ENCODE measurements at regions not wholly inside any gene's neighbourhood (a gene's known extent, or its start where the extent isn't known, plus 50 kb on each side); places are given as distances from the start of the nearest gene placed in this dataset.
"Not testable (repeated sequence)": the region's sequence is repeated elsewhere in the genome, so short reads cannot be mapped to it uniquely, and the experiment has no call there.

DNA sequence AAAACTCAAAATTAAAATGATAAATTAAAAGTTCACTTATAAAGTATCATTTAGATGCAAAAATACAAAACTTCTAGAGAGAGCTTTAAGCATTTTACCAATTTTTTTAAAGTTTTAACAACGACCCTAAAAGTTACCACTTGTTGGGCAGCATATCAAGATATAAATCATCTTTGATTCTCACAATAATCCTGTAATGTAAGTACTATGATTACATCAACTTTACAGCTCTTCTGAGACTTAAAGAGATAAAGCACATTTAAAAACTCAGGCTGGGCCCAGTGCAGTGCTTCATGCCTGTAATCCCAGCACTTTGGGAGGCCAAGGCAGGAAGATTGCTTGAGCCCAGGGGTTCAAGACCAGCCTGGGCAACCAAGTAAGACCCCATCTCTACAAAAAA, 202.7 kb upstream of the GPC6 start:
- H3K27me3 Mint-ChIP-seq = no peaks in the 10 kb centered on the region
- no peak overlapping the region for H3K4me3 Mint-ChIP-seq
- no peaks in the 10 kb centered on the region for H3K4me1 Mint-ChIP-seq
- DNase-seq (no peak), ATAC-seq (ENCODE audit: low read depth in 2 of 2) (no peak)
- Histone ChIP-seq H3K36me3 (ENCODE audit: control insufficient read depth, insufficient read depth, low read length) (no peaks in the 10 kb centered on the region), H3K4me3 (ENCODE audit: low read depth, low read length) (no peak overlapping the region), H3K9me3 (ENCODE audit: control insufficient read depth in 2 of 2, low read length in 2 of 2) (no peaks in the 10 kb centered on the region), H3K27me3 (ENCODE audit: control insufficient read depth, insufficient read depth, low read length) (no peaks in the 10 kb centered on the region), H3K4me1 (ENCODE audit: control insufficient read depth, insufficient read depth, low read length, poor library complexity, severe bottlenecking) (no peaks in the 10 kb centered on the region), H3K27ac (ENCODE audit: insufficient read depth, low read length, poor library complexity, severe bottlenecking) (no peak overlapping the region)
- peaks cover 0 to 11% (median 5%) of the 10 kb centered on the region in 7 donors for H3K9me3 Mint-ChIP-seq
- no peak overlapping the region for H3K27ac Mint-ChIP-seq
- H3K36me3 Mint-ChIP-seq = no peaks in the 10 kb centered on the region

GRCh38 chr13:93025984-93026383, 200.6 kb upstream of the GPC6 start:
- no peak for DNase-seq
- H3K36me3 ChIP-seq (ENCODE audit: control insufficient read depth, insufficient read depth, low read length) = no peaks in the 10 kb centered on the region
- Mint-ChIP-seq H3K4me3 (no peak overlapping the region), H3K36me3 (no peaks in the 10 kb centered on the region), H3K27me3 (no peaks in the 10 kb centered on the region), H3K4me1 (no peaks in the 10 kb centered on the region), H3K27ac (no peak overlapping the region), H3K9me3 (peaks cover 0 to 6% (median under 1%) of the 10 kb centered on the region in 7 donors)
- H3K4me3 ChIP-seq (ENCODE audit: low read depth, low read length) = no peak overlapping the region
- H3K27ac ChIP-seq (ENCODE audit: insufficient read depth, low read length, poor library complexity, severe bottlenecking) = no peak overlapping the region
- ATAC-seq (ENCODE audit: low read depth in 2 of 2) = no peak
- no peaks in the 10 kb centered on the region for H3K27me3 ChIP-seq (ENCODE audit: control insufficient read depth, insufficient read depth, low read length)
- H3K9me3 ChIP-seq (ENCODE audit: control insufficient read depth in 2 of 2, low read length in 2 of 2) = no peaks in the 10 kb centered on the region
- H3K4me1 ChIP-seq (ENCODE audit: control insufficient read depth, insufficient read depth, low read length, poor library complexity, severe bottlenecking) = no peaks in the 10 kb centered on the region

DNA sequence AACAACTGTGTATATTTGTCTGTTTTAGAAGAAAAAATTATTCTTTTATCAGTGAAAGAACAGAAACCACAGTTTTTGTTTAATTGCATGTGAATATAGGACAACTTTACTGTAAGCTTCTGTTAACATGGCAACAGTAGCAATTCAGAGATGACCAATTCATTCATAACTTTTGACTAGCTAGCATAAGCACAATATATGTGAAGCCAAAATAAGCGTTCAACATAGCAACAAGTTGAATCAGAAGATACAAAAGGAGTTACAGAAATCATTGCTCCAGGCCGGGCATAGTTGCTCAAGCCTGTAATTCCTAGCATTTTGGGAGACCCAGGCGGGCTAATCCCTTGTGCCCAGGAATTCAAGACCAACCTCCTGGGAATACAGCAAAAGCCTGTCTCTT, 197.1 kb upstream of the GPC6 start:
- no peak overlapping the region for H3K27ac Mint-ChIP-seq
- no peaks in the 10 kb centered on the region for H3K27me3 ChIP-seq (ENCODE audit: control insufficient read depth, insufficient read depth, low read length)
- no peak overlapping the region for H3K4me3 Mint-ChIP-seq
- H3K27ac ChIP-seq (ENCODE audit: insufficient read depth, low read length, poor library complexity, severe bottlenecking) = no peak overlapping the region
- no peaks in the 10 kb centered on the region for H3K27me3 Mint-ChIP-seq
- no peaks in the 10 kb centered on the region for H3K4me1 Mint-ChIP-seq
- H3K36me3 Mint-ChIP-seq = no peaks in the 10 kb centered on the region
- no peaks in the 10 kb centered on the region for H3K9me3 ChIP-seq (ENCODE audit: control insufficient read depth in 2 of 2, low read length in 2 of 2)
- H3K9me3 Mint-ChIP-seq = peaks cover 0 to 6% (median 2%) of the 10 kb centered on the region in 7 donors
- no peaks in the 10 kb centered on the region for H3K36me3 ChIP-seq (ENCODE audit: control insufficient read depth, insufficient read depth, low read length)
- no peak for ATAC-seq (ENCODE audit: low read depth in 2 of 2)
- no peak for DNase-seq
- no peak overlapping the region for H3K4me3 ChIP-seq (ENCODE audit: low read depth, low read length)
- no peaks in the 10 kb centered on the region for H3K4me1 ChIP-seq (ENCODE audit: control insufficient read depth, insufficient read depth, low read length, poor library complexity, severe bottlenecking)

GRCh38 chr13:93036380-93036779, 190.2 kb upstream of the GPC6 start:
- DNase-seq (no peak), ATAC-seq (ENCODE audit: low read depth in 2 of 2) (no peak)
- no peak overlapping the region for H3K27ac Mint-ChIP-seq
- no peaks in the 10 kb centered on the region for H3K27me3 Mint-ChIP-seq
- H3K9me3 Mint-ChIP-seq = peaks cover 1 to 12% (median 5%) of the 10 kb centered on the region in 7 donors
- Histone ChIP-seq H3K4me1 (ENCODE audit: control insufficient read depth, insufficient read depth, low read length, poor library complexity, severe bottlenecking) (no peaks in the 10 kb centered on the region), H3K27ac (ENCODE audit: insufficient read depth, low read length, poor library complexity, severe bottlenecking) (no peak overlapping the region), H3K4me3 (ENCODE audit: low read depth, low read length) (no peak overlapping the region), H3K36me3 (ENCODE audit: control insufficient read depth, insufficient read depth, low read length) (no peaks in the 10 kb centered on the region), H3K27me3 (ENCODE audit: control insufficient read depth, insufficient read depth, low read length) (no peaks in the 10 kb centered on the region), H3K9me3 (ENCODE audit: control insufficient read depth in 2 of 2, low read length in 2 of 2) (no peaks in the 10 kb centered on the region)
- H3K4me1 Mint-ChIP-seq = no peaks in the 10 kb centered on the region
- no peaks in the 10 kb centered on the region for H3K36me3 Mint-ChIP-seq
- no peak overlapping the region for H3K4me3 Mint-ChIP-seq

GRCh38 chr13:93037780-93038179, 188.8 kb upstream of the GPC6 start:
- H3K27ac Mint-ChIP-seq = no peak overlapping the region
- H3K27me3 Mint-ChIP-seq = no peaks in the 10 kb centered on the region

GRCh38 chr13:93038187-93038586, 188.4 kb upstream of the GPC6 start:
- Mint-ChIP-seq H3K4me1 (no peaks in the 10 kb centered on the region), H3K36me3 (no peaks in the 10 kb centered on the region), H3K27ac (no peak overlapping the region), H3K4me3 (no peak overlapping the region), H3K27me3 (no peaks in the 10 kb centered on the region), H3K9me3 (peaks cover 2 to 11% (median 5%) of the 10 kb centered on the region in 7 donors)
- ATAC-seq (ENCODE audit: low read depth in 2 of 2) (no peak), DNase-seq (no peak)
- no peaks in the 10 kb centered on the region for H3K9me3 ChIP-seq (ENCODE audit: control insufficient read depth in 2 of 2, low read length in 2 of 2)
- no peaks in the 10 kb centered on the region for H3K27me3 ChIP-seq (ENCODE audit: control insufficient read depth, insufficient read depth, low read length)
- no peak overlapping the region for H3K27ac ChIP-seq (ENCODE audit: insufficient read depth, low read length, poor library complexity, severe bottlenecking)
- no peaks in the 10 kb centered on the region for H3K4me1 ChIP-seq (ENCODE audit: control insufficient read depth, insufficient read depth, low read length, poor library complexity, severe bottlenecking)
- no peaks in the 10 kb centered on the region for H3K36me3 ChIP-seq (ENCODE audit: control insufficient read depth, insufficient read depth, low read length)
- no peak overlapping the region for H3K4me3 ChIP-seq (ENCODE audit: low read depth, low read length)

More at GRCh38 chr13:93037780-93038179, 188.8 kb upstream of the GPC6 start:
- Mint-ChIP-seq H3K36me3 (no peaks in the 10 kb centered on the region), H3K4me1 (no peaks in the 10 kb centered on the region), H3K9me3 (peaks cover 2 to 11% (median 5%) of the 10 kb centered on the region in 7 donors), H3K4me3 (no peak overlapping the region)
- Histone ChIP-seq H3K9me3 (ENCODE audit: control insufficient read depth in 2 of 2, low read length in 2 of 2) (no peaks in the 10 kb centered on the region), H3K4me3 (ENCODE audit: low read depth, low read length) (no peak overlapping the region), H3K4me1 (ENCODE audit: control insufficient read depth, insufficient read depth, low read length, poor library complexity, severe bottlenecking) (no peaks in the 10 kb centered on the region), H3K36me3 (ENCODE audit: control insufficient read depth, insufficient read depth, low read length) (no peaks in the 10 kb centered on the region), H3K27me3 (ENCODE audit: control insufficient read depth, insufficient read depth, low read length) (no peaks in the 10 kb centered on the region), H3K27ac (ENCODE audit: insufficient read depth, low read length, poor library complexity, severe bottlenecking) (no peak overlapping the region)
- DNase-seq = no peak
- ATAC-seq (ENCODE audit: low read depth in 2 of 2) = no peak

- H3K4me3 ChIP-seq (ENCODE audit: low read depth, low read length) = no peak overlapping the region
- Mint-ChIP-seq H3K27ac (no peak overlapping the region), H3K4me1 (no peaks in the 10 kb centered on the region), H3K27me3 (no peaks in the 10 kb centered on the region), H3K4me3 (no peak overlapping the region), H3K9me3 (peaks cover 2 to 10% (median 5%) of the 10 kb centered on the region in 7 donors), H3K36me3 (no peaks in the 10 kb centered on the region)
- ATAC-seq (ENCODE audit: low read depth in 2 of 2) (no peak), DNase-seq (no peak)
- no peaks in the 10 kb centered on the region for H3K36me3 ChIP-seq (ENCODE audit: control insufficient read depth, insufficient read depth, low read length)
- H3K27me3 ChIP-seq (ENCODE audit: control insufficient read depth, insufficient read depth, low read length) = no peaks in the 10 kb centered on the region
- H3K4me1 ChIP-seq (ENCODE audit: control insufficient read depth, insufficient read depth, low read length, poor library complexity, severe bottlenecking) = no peaks in the 10 kb centered on the region
- no peak overlapping the region for H3K27ac ChIP-seq (ENCODE audit: insufficient read depth, low read length, poor library complexity, severe bottlenecking)
- no peaks in the 10 kb centered on the region for H3K9me3 ChIP-seq (ENCODE audit: control insufficient read depth in 2 of 2, low read length in 2 of 2)
Measured at GRCh38 chr13:93039131-93039530, 187.5 kb upstream of the GPC6 start.

DNA sequence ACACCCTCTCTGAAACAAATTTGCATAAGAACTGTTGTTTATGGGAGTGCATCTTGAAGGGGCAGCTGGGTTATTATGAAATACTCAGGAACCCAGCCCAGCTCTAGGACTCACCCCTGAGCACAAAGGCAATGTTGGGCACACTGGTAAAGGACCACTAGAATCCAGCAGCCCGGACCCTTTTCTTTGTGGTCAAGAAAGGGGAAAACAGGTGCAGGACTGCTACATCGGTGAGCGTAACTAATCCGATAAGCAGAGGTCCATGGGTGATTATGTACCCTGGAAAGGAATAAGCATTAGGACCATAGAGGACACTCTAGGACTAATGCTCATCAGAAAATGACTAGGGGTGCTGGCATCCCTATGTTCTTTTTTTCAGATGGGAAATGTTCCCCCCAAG, 185.0 kb upstream of the GPC6 start:
- not testable (repeated sequence) for H3K27me3 ChIP-seq (ENCODE audit: control insufficient read depth, insufficient read depth, low read length); H3K36me3 Mint-ChIP-seq; H3K27ac ChIP-seq (ENCODE audit: insufficient read depth, low read length, poor library complexity, severe bottlenecking); H3K36me3 ChIP-seq (ENCODE audit: control insufficient read depth, insufficient read depth, low read length); H3K4me1 Mint-ChIP-seq; H3K4me1 ChIP-seq (ENCODE audit: control insufficient read depth, insufficient read depth, low read length, poor library complexity, severe bottlenecking); H3K27ac Mint-ChIP-seq; DNase-seq; H3K4me3 Mint-ChIP-seq; H3K9me3 ChIP-seq (ENCODE audit: control insufficient read depth in 2 of 2, low read length in 2 of 2); ATAC-seq (ENCODE audit: low read depth in 2 of 2); H3K4me3 ChIP-seq (ENCODE audit: low read depth, low read length); H3K27me3 Mint-ChIP-seq
- peaks cover 2 to 10% (median 4%) of the 10 kb centered on the region in 7 donors for H3K9me3 Mint-ChIP-seq

Data from CD4-positive, CD25-positive, alpha-beta regulatory T cell (primary cell).